HepG2 (cell line): ENCODE measurements at regions not wholly inside any gene's neighbourhood (a gene's known extent, or its start where the extent isn't known, plus 50 kb on each side); places are given as distances from the start of the nearest gene placed in this dataset.
A peak's percentile ranks its signal among the peaks of the same experiment; 100 is the strongest.

ENCODE experiments used
- EHMT2 ChIP-seq: fragments of 200-600 bp; sonication (generic); IDR thresholded peaks from 2 replicates; pipeline ENCODE4 v1.7.0; 2017; ENCODE audit warnings: antibody characterized with exemption, low read depth, low read length, borderline replicate concordance
- FOXC1 ChIP-seq: sonication (generic); formaldehyde crosslinking; IDR thresholded peaks from 2 replicates; pipeline ENCODE4 v1.8.0; 2022; ENCODE audit warnings: mild to moderate bottlenecking, missing genetic modification reagents, borderline replicate concordance
- FOXK2 ChIP-seq: fragments of 450-650 bp; IDR thresholded peaks from 2 replicates; pipeline ENCODE4 v1.6.1; 2016
- KDM1A ChIP-seq: IDR thresholded peaks from 2 replicates; pipeline ENCODE4 v1.6.1; 2016; ENCODE audit warnings: missing compliant biosample characterization
- KLF12 ChIP-seq: sonication (generic); formaldehyde crosslinking; IDR thresholded peaks from 2 replicates; pipeline ENCODE4 v1.4.0; 2020; ENCODE audit warnings: missing genetic modification reagents, borderline replicate concordance
- MBNL3 ChIP-seq: fragments of 250-450 bp; sonication (Bioruptor Pico); conservative IDR thresholded peaks from 2 replicates; pipeline ENCODE4 v1.8.0; 2022; ENCODE audit warnings: mild to moderate bottlenecking, inconsistent platforms
- SPEN ChIP-seq: sonication (generic); formaldehyde crosslinking; IDR thresholded peaks from 2 replicates; pipeline ENCODE4 v1.5.1; 2020; ENCODE audit warnings: low read depth, mild to moderate bottlenecking, missing genetic modification reagents
- TCF12 ChIP-seq, 2 experiments: fragments of 450-650 bp in 1 of 2; sonication (generic) in 1 of 2; formaldehyde crosslinking in 1 of 2; IDR thresholded peaks; 2 replicates each; pipeline versions ENCODE4 v1.6.1 to v1.8.0; 2017 to 2022; ENCODE audit warnings: antibody characterized with exemption in 1 of 2, mild to moderate bottlenecking in 1 of 2, missing genetic modification reagents in 1 of 2, moderate library complexity in 1 of 2
- XRCC5 ChIP-seq: fragments of 200-400 bp; formaldehyde crosslinking; optimal IDR thresholded peaks from 2 replicates; pipeline ENCODE3; 2017; ENCODE audit warnings: mild to moderate bottlenecking, low read length
- ZBED4 ChIP-seq: sonication (generic); formaldehyde crosslinking; IDR thresholded peaks from 2 replicates; pipeline ENCODE4 v1.4.0; 2020; ENCODE audit warnings: missing genetic modification reagents, borderline replicate concordance
- ZFP36 ChIP-seq: fragments of 150-350 bp; IDR thresholded peaks from 2 replicates; pipeline ENCODE4 v1.6.1; 2018; ENCODE audit warnings: borderline replicate concordance, low read length, low read depth; ENCODE audit not compliant: partially characterized antibody
- ZFP41 ChIP-seq: sonication (generic); formaldehyde crosslinking; IDR thresholded peaks from 2 replicates; pipeline ENCODE4 v1.4.0; 2020; ENCODE audit warnings: mild to moderate bottlenecking, missing genetic modification reagents, borderline replicate concordance
- ZFYVE20 ChIP-seq: sonication (generic); formaldehyde crosslinking; IDR thresholded peaks from 2 replicates; pipeline ENCODE4 v1.8.0; 2023; ENCODE audit warnings: low read depth, mild to moderate bottlenecking, moderate library complexity, missing genetic modification reagents, borderline replicate concordance
- ZNF563 ChIP-seq: sonication (generic); formaldehyde crosslinking; IDR thresholded peaks from 2 replicates; pipeline ENCODE4 v1.8.0; 2022; ENCODE audit warnings: mild to moderate bottlenecking, moderate library complexity, missing genetic modification reagents
- TF ChIP-seq, protein P1 (sequence below): sonication (generic); formaldehyde crosslinking; IDR thresholded peaks from 2 replicates; pipeline ENCODE4 v1.8.1; 2023; ENCODE audit warnings: mild to moderate bottlenecking, missing genetic modification reagents
- TF ChIP-seq, protein P2 (sequence below): IDR thresholded peaks from 2 replicates; pipeline ENCODE4 v1.6.1; 2016; ENCODE audit warnings: missing compliant biosample characterization, missing genetic modification reagents, borderline replicate concordance
- TF ChIP-seq, protein P3 (sequence below): sonication (generic); formaldehyde crosslinking; IDR thresholded peaks from 2 replicates; pipeline ENCODE4 v1.9.0; 2021; ENCODE audit warnings: mild to moderate bottlenecking, missing genetic modification reagents

GRCh38 chr14:54291491-54292191, 105.2 kb upstream of the CDKN3 start (continued):
- TF ChIP-seq ZBED4 (CRISPR knock-in tag) (peak; percentile 79), SPEN (CRISPR knock-in tag) (no peak), ZFYVE20 (CRISPR knock-in tag) (no peak), FOXK2 (no peak; the same call in 1 of the 2 replicates), EHMT2 (no peak; the same call in 1 of the 2 replicates), KLF12 (CRISPR knock-in tag) (no peak), XRCC5 (peak; percentile 70), ZFP41 (CRISPR knock-in tag) (no peak), ZFP36 (no peak), FOXC1 (CRISPR knock-in tag) (no peak), KDM1A (CRISPR knock-in tag) (peak; percentile 94), TCF12 (IDR thresholded peaks at IDR 0.05) (no peak), TCF12 (CRISPR knock-in tag; IDR thresholded peaks at IDR 0.05) (peak; percentile 39; the same call in 1 of the 2 replicates), MBNL3 (CRISPR knock-in tag) (no peak), ZNF563 (no peak)
- TF ChIP-seq, protein P1, sequence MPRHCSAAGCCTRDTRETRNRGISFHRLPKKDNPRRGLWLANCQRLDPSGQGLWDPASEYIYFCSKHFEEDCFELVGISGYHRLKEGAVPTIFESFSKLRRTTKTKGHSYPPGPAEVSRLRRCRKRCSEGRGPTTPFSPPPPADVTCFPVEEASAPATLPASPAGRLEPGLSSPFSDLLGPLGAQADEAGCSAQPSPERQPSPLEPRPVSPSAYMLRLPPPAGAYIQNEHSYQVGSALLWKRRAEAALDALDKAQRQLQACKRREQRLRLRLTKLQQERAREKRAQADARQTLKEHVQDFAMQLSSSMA (CRISPR knock-in tag): no peak
- TF ChIP-seq, protein P2, sequence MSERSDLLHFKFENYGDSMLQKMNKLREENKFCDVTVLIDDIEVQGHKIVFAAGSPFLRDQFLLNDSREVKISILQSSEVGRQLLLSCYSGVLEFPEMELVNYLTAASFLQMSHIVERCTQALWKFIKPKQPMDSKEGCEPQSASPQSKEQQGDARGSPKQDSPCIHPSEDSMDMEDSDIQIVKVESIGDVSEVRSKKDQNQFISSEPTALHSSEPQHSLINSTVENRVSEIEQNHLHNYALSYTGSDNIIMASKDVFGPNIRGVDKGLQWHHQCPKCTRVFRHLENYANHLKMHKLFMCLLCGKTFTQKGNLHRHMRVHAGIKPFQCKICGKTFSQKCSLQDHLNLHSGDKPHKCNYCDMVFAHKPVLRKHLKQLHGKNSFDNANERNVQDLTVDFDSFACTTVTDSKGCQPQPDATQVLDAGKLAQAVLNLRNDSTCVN (CRISPR knock-in tag): no peak
- TF ChIP-seq, protein P3, sequence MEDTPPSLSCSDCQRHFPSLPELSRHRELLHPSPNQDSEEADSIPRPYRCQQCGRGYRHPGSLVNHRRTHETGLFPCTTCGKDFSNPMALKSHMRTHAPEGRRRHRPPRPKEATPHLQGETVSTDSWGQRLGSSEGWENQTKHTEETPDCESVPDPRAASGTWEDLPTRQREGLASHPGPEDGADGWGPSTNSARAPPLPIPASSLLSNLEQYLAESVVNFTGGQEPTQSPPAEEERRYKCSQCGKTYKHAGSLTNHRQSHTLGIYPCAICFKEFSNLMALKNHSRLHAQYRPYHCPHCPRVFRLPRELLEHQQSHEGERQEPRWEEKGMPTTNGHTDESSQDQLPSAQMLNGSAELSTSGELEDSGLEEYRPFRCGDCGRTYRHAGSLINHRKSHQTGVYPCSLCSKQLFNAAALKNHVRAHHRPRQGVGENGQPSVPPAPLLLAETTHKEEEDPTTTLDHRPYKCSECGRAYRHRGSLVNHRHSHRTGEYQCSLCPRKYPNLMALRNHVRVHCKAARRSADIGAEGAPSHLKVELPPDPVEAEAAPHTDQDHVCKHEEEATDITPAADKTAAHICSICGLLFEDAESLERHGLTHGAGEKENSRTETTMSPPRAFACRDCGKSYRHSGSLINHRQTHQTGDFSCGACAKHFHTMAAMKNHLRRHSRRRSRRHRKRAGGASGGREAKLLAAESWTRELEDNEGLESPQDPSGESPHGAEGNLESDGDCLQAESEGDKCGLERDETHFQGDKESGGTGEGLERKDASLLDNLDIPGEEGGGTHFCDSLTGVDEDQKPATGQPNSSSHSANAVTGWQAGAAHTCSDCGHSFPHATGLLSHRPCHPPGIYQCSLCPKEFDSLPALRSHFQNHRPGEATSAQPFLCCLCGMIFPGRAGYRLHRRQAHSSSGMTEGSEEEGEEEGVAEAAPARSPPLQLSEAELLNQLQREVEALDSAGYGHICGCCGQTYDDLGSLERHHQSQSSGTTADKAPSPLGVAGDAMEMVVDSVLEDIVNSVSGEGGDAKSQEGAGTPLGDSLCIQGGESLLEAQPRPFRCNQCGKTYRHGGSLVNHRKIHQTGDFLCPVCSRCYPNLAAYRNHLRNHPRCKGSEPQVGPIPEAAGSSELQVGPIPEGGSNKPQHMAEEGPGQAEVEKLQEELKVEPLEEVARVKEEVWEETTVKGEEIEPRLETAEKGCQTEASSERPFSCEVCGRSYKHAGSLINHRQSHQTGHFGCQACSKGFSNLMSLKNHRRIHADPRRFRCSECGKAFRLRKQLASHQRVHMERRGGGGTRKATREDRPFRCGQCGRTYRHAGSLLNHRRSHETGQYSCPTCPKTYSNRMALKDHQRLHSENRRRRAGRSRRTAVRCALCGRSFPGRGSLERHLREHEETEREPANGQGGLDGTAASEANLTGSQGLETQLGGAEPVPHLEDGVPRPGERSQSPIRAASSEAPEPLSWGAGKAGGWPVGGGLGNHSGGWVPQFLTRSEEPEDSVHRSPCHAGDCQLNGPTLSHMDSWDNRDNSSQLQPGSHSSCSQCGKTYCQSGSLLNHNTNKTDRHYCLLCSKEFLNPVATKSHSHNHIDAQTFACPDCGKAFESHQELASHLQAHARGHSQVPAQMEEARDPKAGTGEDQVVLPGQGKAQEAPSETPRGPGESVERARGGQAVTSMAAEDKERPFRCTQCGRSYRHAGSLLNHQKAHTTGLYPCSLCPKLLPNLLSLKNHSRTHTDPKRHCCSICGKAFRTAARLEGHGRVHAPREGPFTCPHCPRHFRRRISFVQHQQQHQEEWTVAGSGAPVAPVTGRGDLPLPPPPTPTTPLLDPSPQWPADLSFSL (CRISPR knock-in tag): no peak
